K562 (cell line): ENCODE measurements at regions not wholly inside any gene's neighbourhood (a gene's known extent, or its start where the extent isn't known, plus 50 kb on each side); places are given as distances from the start of the nearest gene placed in this dataset.

Source experiments
- EHMT2 ChIP-seq: fragments of 450-650 bp; IDR thresholded peaks from 2 replicates; pipeline ENCODE4 v1.6.1; 2018; ENCODE audit warnings: antibody characterized with exemption
- ELK1 ChIP-seq: sonication (generic); formaldehyde crosslinking; IDR thresholded peaks from 2 replicates; pipeline ENCODE4 v1.8.1; 2022; ENCODE audit warnings: missing genetic modification reagents
- FOS ChIP-seq: IDR thresholded peaks from 3 replicates; pipeline ENCODE4 v1.6.1; 2011; ENCODE audit not compliant: insufficient read length; ENCODE audit errors: extremely low read depth
- MBD1 ChIP-seq: fragments of 250-450 bp; sonication (Bioruptor Pico); IDR thresholded peaks from 2 replicates; pipeline ENCODE4 v1.8.0; 2022; ENCODE audit warnings: inconsistent platforms
- NKRF ChIP-seq: fragments of 450-650 bp; IDR thresholded peaks from 2 replicates; pipeline ENCODE4 v1.6.1; 2016; ENCODE audit warnings: borderline replicate concordance
- NR1H2 ChIP-seq: sonication (generic); formaldehyde crosslinking; IDR thresholded peaks from 2 replicates; pipeline ENCODE4 v1.4.0; 2020; ENCODE audit warnings: mild to moderate bottlenecking, missing genetic modification reagents
- NRF1 ChIP-seq, 2 experiments: fragments of 450-650 bp; IDR thresholded peaks in 1 of 2; conservative IDR thresholded peaks in 1 of 2; 2 replicates each; pipeline ENCODE4 v1.6.1; 2014; ENCODE audit warnings: mild to moderate bottlenecking in 2 of 2
- PHF21A ChIP-seq: fragments of 450-650 bp; IDR thresholded peaks from 2 replicates; pipeline ENCODE4 v1.6.1; 2017; ENCODE audit warnings: low read depth, borderline replicate concordance
- POLR3A ChIP-seq: IDR thresholded peaks from 2 replicates; pipeline ENCODE4 v1.6.1; 2011; ENCODE audit warnings: borderline replicate concordance, mild to moderate bottlenecking, moderate library complexity; ENCODE audit not compliant: insufficient read length, insufficient read depth; ENCODE audit errors: extremely low read depth

GRCh38 chr6:81517455-81517854 is 235.0 kb downstream of the TENT5A start (continued):
- TF ChIP-seq MBD1 (CRISPR knock-in tag), result no peak
- no peak for TF ChIP-seq POLR3A
- no peak for TF ChIP-seq FOS
- TF ChIP-seq ELK1 (CRISPR knock-in tag), result no peak
- no peak for TF ChIP-seq EHMT2
- TF ChIP-seq NR1H2 (CRISPR knock-in tag), result no peak
- TF ChIP-seq PHF21A, result no peak
- TF ChIP-seq NKRF, result no peak
- no peak for TF ChIP-seq NRF1 (conservative IDR thresholded peaks at IDR 0.05 in 1 of 2, IDR thresholded peaks at IDR 0.05 in 1 of 2)
